HCT116 (cell line): ENCODE measurements at regions not wholly inside any gene's neighbourhood (a gene's known extent, or its start where the extent isn't known, plus 50 kb on each side); places are given as distances from the start of the nearest gene placed in this dataset.
"Not testable (repeated sequence)": the region's sequence is repeated elsewhere in the genome, so short reads cannot be mapped to it uniquely, and the experiment has no call there.

ENCODE experiments used
- ATF3 ChIP-seq: IDR thresholded peaks from 2 replicates; pipeline ENCODE4 v1.6.1; 2012
- CEBPB ChIP-seq: IDR thresholded peaks from 2 replicates; pipeline ENCODE4 v1.6.1; 2012; ENCODE audit warnings: low read depth
- CTCF ChIP-seq, 3 experiments: fragments of 200-600 bp in 1 of 3; sonication (generic) in 1 of 3; IDR thresholded peaks in 2 of 3; conservative IDR thresholded peaks in 1 of 3; 2 replicates each; pipeline ENCODE4 v1.5.1; 2012 to 2017; ENCODE audit warnings: low read depth in 2 of 3, low read length in 2 of 3, antibody characterized with exemption in 1 of 3, borderline replicate concordance in 1 of 3, control low read depth in 1 of 3, mild to moderate bottlenecking in 1 of 3, mixed read lengths in 1 of 3, mixed run types in 1 of 3, moderate library complexity in 1 of 3; ENCODE audit not compliant: insufficient read depth in 1 of 3
- EZH2 ChIP-seq: fragments of 200-600 bp; sonication (generic); IDR thresholded peaks from 2 replicates; pipeline ENCODE4 v1.6.1; 2017; ENCODE audit warnings: antibody characterized with exemption, mixed run types
- MAX ChIP-seq: IDR thresholded peaks from 2 replicates; pipeline ENCODE4 v1.6.1; 2012
- POLR2A ChIP-seq: IDR thresholded peaks from 2 replicates; pipeline ENCODE4 v1.7.0; 2011; ENCODE audit warnings: borderline replicate concordance; ENCODE audit not compliant: insufficient read depth, insufficient read length; ENCODE audit errors: extremely low read depth
- POLR2AphosphoS5 ChIP-seq: IDR thresholded peaks from 2 replicates; pipeline ENCODE4 v1.6.1; 2011; ENCODE audit warnings: mild to moderate bottlenecking, low read depth, low read length, moderate library complexity
- REST ChIP-seq: IDR thresholded peaks from 2 replicates; pipeline ENCODE4 v1.6.1; 2012; ENCODE audit warnings: low read depth
- SIN3A ChIP-seq: IDR thresholded peaks from 2 replicates; pipeline ENCODE4 v1.6.1; 2012; ENCODE audit warnings: low read depth
- SP1 ChIP-seq: IDR thresholded peaks from 2 replicates; pipeline ENCODE4 v1.6.1; 2012; ENCODE audit warnings: low read depth
- ZNF274 ChIP-seq: fragments of 200-500 bp; sonication (Bioruptor generic); IDR thresholded peaks from 2 replicates; pipeline ENCODE4 v1.6.1; 2014; ENCODE audit warnings: mild to moderate bottlenecking, low read depth, low read length, inconsistent platforms

- not testable (repeated sequence) for TF ChIP-seq CEBPB; MAX; CTCF (IDR thresholded peaks at IDR 0.05 in 2 of 3, conservative IDR thresholded peaks at IDR 0.05 in 1 of 3; ENCODE audit: borderline replicate concordance in 1 of 3, insufficient read depth in 1 of 3, low read depth in 2 of 3, low read length in 2 of 3); EZH2; SP1; POLR2AphosphoS5; ZNF274; REST; POLR2A; ATF3; SIN3A
Measured at GRCh38 chr2:89822342-89822741, 1130.9 kb downstream of the RPIA start.
